ENCODE measurements at regions not wholly inside any gene's neighbourhood (a gene's known extent, or its start where the extent isn't known, plus 50 kb on each side); places are given as distances from the start of the nearest gene placed in this dataset.

GRCh38 chr7:16212610-16213009 lies 208.7 kb downstream of the CRPPA start:
- no peak for DNase-seq

- no peak for DNase-seq
Observed at GRCh38 chr7:16212032-16212431, 209.3 kb downstream of the CRPPA start.

- no peak for DNase-seq
Observed at GRCh38 chr7:16211402-16211925, 209.9 kb downstream of the CRPPA start.

- DNase-seq = no peak
Observed at GRCh38 chr7:16210171-16210570, 211.2 kb downstream of the CRPPA start.

GRCh38 chr7:16207321-16207720 lies 214.0 kb downstream of the CRPPA start:
- DNase-seq = no peak

GRCh38 chr7:16205466-16205865 lies 215.9 kb downstream of the CRPPA start:
- no peak for DNase-seq

GRCh38 chr7:16204953-16205352 lies 216.4 kb downstream of the CRPPA start:
- DNase-seq = no peak

- no peak for DNase-seq
Observed at GRCh38 chr7:16203065-16203464, 218.3 kb downstream of the CRPPA start.

- DNase-seq = peak; percentile 19
Observed at GRCh38 chr7:16202303-16202702, 219.0 kb downstream of the CRPPA start.

- no peak for DNase-seq
Observed at GRCh38 chr7:16200591-16200990, 220.7 kb downstream of the CRPPA start.

GRCh38 chr7:16193631-16194030 lies 227.7 kb downstream of the CRPPA start:
- DNase-seq = no peak

GRCh38 chr7:16189026-16189715 lies 232.2 kb downstream of the CRPPA start:
- DNase-seq = no peak

- DNase-seq = no peak
Observed at GRCh38 chr7:16187131-16187530, 234.2 kb downstream of the CRPPA start.

- no peak for DNase-seq
Observed at GRCh38 chr7:16178585-16178984, 242.8 kb downstream of the CRPPA start.

GRCh38 chr7:16178092-16178491 lies 243.2 kb downstream of the CRPPA start:
- DNase-seq = no peak

- no peak for DNase-seq
Observed at GRCh38 chr7:16174253-16174652, 247.1 kb downstream of the CRPPA start.

GRCh38 chr7:16172366-16172765 lies 249.0 kb downstream of the CRPPA start:
- no peak for DNase-seq

GRCh38 chr7:16171928-16172327 lies 249.4 kb downstream of the CRPPA start:
- no peak for DNase-seq

GRCh38 chr7:16170671-16171070 lies 250.7 kb downstream of the CRPPA start:
- no peak for DNase-seq

- DNase-seq = no peak
Observed at GRCh38 chr7:16169537-16169936, 251.8 kb downstream of the CRPPA start.

- no peak for DNase-seq
Observed at GRCh38 chr7:16167526-16167925, 253.8 kb downstream of the CRPPA start.

GRCh38 chr7:16144361-16144760 lies 277.0 kb downstream of the CRPPA start:
- DNase-seq = no peak

- DNase-seq = no peak
Observed at GRCh38 chr7:16137944-16138343, 283.4 kb downstream of the CRPPA start.

GRCh38 chr7:16136896-16137295 lies 284.4 kb downstream of the CRPPA start:
- DNase-seq = no peak

- DNase-seq = no peak
Observed at GRCh38 chr7:16135658-16136057, 285.7 kb downstream of the CRPPA start.

Measured in DMS53 (cell line).